Activated CD8-positive, alpha-beta memory T cell treated with anti-CD3 and anti-CD28 coated beads for 1 hour (primary cell): ENCODE measurements at regions not wholly inside any gene's neighbourhood (a gene's known extent, or its start where the extent isn't known, plus 50 kb on each side); places are given as distances from the start of the nearest gene placed in this dataset.
"Not testable (repeated sequence)": the region's sequence is repeated elsewhere in the genome, so short reads cannot be mapped to it uniquely, and the experiment has no call there.

ENCODE experiments used
- DNase-seq, 2 donors: peaks; one replicate each; pipeline ENCODE4 v3.0.0-alpha.2; 2020; ENCODE audit warnings: low read depth in 1 of 2; ENCODE audit errors: extremely low read depth in 1 of 2

DNA sequence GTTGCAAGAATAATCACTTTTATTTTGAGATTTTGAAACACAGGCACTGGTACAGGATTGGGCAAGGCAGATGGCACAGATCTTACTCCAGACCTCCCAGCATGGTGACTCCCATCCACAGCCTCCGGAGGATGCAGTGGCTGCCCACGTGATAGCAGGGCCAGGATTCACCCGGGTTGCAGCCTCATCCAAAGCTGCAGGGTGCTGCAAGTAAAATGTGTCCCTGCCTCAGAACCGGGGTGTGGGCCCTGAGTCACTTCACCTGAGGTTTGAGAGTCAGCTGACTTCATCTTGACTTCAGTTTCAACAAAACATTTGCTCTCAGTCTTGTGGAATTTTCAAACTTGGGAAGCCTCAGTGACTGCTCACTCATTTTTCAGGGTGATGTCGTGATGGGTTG, 201.9 kb downstream of the FGF9 start:
- DNase-seq, result no peak

DNA sequence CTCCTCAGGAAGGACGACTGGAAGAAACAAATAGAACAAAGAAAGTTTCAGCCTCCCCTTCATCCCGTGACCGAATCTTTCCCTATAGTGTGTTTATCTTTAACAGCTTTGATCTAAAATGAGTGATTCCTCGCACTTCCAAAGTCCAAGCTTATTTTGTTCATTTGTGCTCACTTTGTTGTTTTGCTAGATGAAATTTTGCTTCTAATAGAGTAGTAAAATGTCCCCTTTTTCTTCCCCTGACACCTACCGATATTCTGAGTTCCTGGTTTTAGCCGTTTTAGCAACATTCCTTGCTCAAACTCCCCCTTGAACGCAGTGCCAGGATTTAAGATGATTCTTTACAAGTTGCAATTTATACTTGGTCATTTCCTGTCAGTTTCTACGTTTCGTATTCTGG, 204.2 kb downstream of the FGF9 start:
- no peak for DNase-seq

DNA sequence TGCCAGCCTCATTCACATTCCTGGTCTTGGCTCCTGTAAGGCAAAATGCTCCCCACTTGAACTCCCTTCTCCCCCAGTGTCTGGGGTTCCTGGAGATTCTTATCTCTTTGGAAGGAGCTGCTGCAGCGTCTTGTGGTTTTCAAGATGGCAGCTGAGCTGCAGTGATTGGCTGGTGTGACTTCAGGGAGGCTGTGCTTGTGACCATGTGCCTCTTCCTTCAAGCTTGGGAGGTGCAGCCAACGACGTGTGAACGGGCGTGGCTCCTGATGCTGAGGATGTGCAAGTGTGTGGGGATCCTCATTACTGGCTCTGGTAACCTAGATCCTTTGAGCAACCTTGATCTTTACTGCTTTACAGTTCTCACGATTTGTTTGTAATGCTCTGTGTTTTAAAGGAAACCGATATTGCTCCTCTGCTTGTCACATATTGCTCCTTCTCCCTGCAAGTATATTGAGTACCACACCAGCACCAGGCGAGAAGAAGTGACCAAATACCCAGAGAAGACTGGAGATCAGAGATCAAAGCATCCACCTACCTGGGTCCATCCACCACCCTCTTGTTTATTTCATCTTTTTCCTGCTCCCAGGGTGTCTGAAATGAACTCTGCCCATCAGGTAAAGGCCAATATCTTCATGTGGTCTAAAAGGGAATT, 208.5 kb downstream of the FGF9 start:
- no peak for DNase-seq

DNA sequence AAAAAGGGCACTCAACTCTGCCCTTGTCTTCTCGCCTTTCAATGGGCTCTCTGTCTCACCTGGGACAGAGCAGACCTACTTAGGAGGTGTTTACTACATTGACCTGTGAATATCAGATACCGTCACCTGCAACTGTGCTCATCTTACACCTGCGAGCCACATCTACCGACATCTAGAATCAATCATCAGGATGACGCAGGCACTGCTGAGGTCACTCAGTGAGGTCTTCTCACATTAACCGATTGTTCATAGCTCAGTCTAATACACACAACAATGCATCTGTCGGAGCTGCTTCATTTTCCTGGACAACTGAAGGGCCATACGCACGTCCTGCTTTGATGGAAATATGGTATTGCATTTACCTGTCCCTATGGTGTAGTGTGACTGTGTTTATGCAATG, 211.9 kb downstream of the FGF9 start:
- no peak for DNase-seq

DNA sequence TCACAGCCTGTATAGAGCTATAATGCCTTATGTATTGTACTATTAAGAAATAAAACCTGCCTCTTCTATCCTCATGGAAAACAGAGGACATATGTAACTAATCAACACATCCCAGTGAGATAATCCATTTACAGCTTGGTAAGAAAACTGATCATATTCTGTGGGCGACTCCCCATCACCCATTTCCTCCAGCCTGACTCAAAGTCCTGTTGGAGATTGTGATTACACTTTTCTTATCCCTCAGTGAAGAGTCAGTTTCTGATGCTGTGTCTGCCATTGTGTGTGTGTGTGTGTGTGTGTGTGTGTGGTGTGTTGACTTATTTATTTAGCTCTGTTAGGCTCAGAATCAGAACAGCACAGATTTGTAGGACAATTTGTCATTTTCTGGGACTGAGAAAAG, 212.8 kb downstream of the FGF9 start:
- no peak for DNase-seq

DNA sequence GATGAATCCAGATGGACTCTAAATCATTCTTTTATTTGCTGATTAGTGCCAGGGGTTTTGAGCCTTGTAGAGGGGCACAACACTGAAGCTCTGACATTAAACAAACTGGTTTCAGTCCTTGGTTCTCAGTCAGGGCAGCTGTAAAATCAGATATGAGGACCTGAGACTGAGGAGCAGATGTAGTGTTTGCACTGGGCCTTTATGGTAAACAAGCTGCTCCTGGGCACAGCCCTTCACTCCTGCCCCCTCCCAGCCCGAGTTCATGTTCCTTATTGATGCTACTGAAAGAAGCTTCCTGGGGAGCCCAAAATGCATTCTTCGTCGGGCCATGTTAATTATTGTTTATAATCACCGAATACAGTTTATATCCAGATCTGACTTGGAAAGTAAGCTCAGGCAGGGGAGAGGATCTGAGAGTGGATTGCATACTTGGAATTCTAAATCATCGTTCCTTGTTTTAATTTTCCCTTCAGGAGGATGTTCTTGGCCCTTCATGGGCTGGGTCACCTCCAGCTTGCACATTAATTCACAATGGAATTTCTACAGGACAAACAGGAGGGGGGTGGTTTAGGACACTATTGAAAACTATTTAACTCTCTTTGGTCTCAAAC, 213.5 kb downstream of the FGF9 start:
- no peak for DNase-seq

DNA sequence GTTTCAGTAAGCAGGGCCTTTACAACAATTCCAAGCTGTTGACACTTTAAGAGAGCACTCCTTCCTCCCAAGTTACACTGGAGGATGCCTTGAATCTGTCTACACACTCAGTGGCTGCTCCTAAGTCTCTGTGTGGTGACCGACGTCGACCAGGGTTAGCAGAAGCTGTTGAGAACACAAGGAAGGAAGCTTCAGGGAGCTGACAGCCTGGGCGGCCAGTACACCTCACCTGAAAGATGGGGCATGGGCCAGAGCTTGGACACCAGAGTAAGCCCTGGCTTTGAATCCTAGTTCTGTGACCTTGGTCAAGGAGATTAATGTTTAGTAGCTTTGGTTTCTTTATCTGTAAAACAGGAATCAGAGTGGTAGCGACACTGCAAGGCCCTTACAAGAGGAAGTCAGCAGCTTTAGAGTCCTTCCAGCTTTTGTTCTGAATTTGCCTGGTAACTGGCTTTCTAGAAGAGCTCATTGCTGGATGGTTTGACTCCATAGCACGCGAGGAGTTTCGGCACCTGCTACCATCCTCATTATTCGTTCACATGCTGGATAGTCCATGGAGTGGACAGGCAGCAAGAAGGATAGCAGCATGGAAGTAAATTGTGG, 214.2 kb downstream of the FGF9 start:
- no peak for DNase-seq

DNA sequence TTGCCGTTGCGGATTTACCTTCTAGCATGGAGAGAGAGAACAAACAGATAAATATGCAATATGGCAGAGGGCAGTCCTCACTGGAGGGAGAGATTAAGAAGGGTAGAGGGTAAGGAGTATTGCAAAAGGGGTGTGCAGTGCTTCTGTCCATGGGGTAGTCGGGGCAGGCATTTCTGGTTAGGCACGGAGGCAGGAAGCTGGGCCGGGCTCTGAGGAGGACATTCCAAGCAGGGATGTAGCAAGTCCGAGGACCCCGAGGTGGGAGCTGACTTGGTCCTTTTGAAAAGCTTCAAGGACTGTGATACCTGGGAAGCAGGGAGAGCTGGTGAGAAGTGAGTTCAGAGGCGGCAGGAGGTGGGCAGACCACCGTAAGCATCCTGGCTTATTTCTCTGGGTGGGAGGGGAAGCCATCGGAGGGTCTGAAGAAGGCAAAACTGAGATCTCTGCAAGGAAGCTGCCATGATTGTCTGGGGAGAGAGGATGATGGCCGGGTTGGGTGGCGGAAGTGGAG, 214.9 kb downstream of the FGF9 start:
- DNase-seq, result no peak

DNA sequence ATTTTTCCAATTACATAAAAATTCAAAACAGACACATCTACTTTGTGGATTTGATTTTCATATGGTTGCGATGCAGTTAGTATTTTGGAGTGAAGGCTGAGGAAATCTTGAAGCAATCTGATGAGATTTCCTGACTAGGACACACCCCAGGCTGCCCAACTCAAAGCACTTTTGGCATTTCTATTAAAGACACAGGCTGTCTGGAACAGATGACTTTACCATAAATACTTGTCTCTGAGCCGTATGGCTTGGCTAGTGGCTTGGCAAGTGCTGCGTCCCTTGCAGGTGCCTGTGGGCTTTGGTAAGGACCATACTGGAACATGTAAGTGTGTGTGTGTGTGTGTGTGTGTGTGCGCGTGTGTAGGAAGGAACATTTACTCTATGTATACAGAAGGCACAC, 218.8 kb downstream of the FGF9 start:
- no peak for DNase-seq

DNA sequence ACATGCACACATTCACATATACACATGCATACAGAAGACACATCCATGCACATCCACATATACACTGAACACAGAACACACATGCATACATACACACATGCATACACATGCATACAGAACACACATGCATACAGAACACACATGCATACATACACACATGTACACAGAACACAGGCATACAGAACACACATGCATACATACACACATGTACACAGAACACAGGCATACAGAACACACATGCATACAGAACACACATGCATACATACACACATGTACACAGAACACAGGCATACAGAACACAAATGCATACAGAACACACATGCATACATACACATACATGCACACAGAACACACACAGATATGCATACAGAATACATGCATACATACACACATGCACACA, 219.3 kb downstream of the FGF9 start:
- not testable (repeated sequence) for DNase-seq

DNA sequence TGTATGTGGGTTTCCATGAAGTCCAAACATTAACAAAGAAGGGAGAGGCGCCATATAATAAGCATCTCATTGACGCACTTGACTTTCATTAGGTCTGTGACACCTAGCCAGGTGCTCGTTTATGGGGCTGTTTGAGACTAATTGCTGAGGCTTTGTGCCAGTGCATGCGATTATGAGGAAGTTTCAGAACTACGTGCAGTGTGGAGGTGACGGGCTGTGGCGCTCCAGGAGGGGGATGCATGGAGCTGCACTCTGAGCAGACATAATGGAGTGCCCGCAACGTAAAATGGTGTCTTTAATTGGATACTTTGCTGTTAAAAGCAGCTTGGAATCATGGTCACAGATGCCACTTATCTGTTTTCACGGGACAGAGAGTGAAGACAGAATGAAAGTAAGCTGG, 223.2 kb downstream of the FGF9 start:
- no peak for DNase-seq

DNA sequence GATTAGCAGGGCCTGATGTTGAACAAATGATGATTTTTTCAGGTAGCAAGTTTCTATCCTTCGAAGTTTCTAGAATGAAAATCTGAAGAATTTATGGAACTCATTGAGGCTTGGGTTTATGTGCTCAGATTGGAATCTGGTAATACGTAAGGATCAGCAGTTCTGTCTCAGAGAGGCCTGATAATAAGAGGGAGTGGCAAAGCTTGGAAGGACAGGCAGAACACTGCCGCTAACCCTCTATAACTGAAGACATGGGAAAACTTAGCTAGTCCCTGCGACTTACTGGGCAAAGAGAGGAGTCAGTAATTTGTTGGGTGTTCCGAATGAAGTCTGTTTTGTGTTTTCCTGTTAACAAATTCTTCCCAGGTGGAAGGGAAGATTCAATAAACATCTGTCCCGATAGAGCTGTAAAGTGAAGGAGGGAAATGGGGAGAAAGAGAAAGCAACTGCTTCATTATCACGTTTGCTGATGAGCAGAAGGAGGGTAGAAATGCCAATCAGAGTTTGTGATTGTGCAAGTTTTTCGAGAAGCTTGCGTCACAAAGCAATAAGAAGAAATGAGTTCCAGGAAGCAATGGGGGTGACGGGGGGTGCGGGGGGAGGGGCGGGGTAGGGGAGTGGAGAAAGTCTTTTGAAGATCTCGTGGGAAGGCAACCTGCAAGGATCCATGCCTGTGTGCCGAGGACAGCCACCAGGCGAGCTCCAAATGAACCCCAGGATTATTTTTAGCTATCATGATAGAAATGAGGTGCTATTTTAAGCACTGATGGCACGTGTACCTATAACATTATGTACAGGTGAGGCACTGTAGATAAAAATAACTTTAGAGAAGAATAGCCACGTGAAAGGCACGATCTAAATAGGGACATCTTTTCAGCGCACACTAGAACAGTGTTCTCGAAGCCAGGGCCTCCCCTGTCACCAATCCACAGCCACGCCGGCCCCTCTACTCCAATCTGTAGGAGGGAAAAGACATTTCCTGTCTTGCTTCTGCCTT, 224.1 kb downstream of the FGF9 start:
- no peak for DNase-seq

DNA sequence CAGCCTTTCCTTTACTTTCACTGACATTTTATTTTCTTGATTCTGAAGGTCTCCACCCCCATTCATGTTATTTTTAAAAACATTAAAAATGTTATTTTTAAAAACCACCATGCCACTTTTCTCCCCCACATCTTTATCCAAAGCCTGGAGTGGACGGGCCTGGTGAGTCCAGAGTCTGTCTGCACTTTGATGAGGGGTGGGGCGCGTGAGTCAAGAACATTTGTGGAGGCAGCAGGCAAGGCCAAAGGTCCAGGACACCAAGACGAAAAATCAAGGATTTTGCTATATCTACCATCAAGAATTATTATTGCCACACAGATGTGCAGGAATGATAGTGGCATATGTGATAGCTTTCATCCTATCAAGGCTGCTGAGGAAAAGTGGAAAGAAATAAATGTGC, 224.9 kb downstream of the FGF9 start:
- no peak for DNase-seq

DNA sequence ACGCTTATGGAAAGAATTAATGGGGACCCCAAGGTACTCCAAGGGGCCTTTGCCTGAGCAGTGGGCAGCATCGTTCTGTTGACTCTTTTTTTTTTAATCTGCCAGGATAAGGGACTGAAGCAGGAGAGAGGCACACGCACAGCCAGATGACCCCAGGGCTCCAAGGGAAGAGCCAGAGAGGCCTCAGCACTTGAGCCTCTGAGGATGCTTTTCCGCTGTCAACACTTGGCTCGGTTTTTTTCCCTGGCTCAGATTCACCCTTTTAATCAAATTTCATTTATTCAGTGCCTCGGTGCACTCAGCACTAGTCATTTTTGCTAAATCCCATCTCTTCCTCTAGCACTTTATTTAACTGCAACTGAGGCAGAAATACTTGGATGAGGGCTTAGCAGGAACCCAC, 226.3 kb downstream of the FGF9 start:
- no peak for DNase-seq

DNA sequence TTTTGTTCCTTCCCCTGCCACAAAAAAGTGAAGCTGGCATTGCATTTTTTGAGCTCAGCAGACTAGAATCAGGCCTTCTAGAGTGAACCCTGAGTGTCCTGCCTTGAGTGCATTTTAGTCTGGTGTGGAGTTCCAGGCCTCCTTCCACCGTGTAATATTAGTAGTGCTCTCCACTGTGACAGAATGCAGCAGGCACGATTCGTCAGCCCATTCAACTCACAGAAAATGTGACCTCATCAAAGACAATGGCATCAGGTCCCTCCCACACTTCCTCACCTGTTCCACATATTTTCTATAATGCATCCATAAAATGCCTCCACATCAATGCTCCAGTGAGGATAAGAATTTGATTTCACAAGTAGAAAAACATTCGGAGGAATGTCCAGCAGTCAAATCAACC, 227.6 kb downstream of the FGF9 start:
- DNase-seq, result no peak

DNA sequence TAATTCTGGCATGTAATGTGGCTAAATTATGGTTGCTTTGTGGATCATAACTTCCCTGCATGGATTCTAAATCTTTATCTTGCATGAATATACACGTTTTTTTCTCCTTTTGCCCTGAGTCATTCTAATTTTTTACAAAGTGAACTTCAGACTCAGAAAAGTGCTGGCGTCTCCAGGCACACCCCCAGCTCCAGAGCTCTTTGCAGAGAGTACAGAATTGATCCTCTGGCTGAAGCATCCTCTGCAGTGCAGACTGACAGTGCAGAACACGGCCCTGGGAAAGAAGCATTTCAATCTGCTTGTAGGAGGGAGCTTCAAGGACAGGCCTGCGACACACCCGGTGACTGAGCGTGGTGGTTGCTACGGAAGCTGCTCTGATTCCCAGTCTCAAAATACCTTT, 228.1 kb downstream of the FGF9 start:
- DNase-seq, result no peak

DNA sequence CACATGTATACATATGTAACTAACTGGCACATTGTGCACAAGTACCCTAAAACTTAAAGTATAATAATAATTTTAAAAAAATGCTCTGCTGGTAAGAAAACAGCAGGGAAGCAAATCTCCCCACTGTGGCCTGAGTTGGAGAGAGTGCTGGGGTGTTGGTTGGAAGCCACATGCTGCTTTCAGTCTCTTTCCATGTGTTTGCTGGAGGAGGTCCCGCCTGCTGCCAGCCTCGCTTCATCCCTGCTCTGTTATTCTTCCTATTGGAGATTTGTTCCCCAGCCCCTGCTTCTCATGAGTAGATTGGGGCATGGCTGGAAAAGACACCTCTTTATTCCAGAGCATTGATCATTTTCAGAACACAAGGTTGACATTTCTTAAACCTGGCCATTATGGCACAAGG, 230.5 kb downstream of the FGF9 start:
- no peak for DNase-seq

DNA sequence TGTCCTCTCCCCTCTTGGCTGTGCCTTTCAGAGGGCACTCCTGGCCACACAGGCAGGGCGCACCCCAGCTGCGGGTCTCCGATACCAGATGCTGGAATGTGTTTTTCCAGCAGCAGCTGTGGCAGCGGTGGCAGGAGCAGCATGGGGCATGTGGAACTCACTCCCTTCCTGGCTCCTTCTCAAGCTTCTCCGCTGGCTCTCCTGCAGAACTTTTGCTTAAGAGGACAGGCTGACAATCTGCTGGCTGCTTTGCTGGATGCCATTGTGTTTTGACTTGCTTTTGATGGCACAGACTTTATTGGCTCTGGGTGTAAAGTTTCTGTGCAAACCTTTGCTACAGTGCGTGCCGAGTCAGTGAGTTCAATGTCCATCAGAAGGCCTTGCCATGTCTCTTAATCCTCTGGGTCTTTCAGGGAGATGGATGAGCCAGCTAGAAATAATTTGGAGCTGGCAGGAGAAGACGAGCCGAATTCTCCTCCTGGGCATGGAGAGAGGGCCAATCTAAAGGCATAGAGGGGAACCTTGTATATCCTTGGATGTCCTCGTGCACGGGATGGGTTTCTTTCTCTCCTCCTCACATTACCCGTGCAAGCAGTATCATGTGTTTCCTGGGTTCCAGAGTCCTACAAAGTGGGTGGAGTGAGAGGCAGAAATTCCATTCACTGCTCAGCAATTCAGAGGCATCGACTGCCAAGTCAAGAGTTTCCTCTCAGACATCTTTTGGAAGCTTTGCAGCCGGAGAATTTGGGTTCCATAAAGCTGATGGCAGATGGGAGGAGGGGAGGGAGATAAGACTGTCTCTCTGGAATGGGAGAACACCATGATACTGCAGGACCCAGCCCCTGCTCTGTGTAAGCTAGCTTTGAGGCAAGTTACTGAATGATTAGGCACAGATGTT, 231.2 kb downstream of the FGF9 start:
- no peak for DNase-seq

DNA sequence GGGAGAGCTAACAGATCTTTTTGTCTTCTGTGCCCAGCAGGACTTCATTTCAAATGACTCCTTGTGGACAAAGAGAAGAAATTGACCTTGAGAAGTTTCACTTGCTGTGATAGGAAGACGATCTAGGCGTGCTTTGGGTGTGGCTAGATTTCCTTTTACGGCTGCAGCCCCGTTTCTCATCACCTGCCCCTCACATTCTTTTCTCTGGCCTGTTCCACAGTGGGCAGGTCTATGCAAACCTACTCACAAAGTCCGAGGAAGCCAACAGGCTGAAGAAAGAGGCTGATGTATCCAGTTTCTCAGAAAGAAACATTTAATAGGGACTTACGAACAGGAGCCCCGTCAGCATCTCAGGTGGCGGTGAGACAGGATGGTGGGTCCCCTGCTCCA, 231.8 kb downstream of the FGF9 start:
- no peak for DNase-seq

DNA sequence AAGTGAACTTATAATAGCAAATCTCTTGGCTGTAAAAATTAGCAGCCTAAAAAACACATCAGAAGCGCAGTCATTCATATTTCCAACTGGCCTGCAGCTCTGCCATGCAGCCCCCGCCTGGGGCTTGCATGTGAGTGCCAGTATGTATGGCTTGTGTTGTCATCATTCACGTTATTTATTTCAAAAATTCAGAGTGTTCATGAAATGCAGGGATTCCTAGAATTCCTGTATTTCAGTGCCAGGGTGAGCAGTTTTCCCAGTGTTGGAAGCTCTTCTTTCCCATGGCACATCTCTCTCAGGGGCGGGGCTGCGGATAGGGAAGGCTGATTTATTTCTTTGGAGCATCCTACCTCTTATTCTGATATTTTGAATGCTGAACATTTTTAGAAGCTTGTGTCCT, 234.6 kb downstream of the FGF9 start:
- DNase-seq, result no peak
